ENCODE measurements at regions not wholly inside any gene's neighbourhood (a gene's known extent, or its start where the extent isn't known, plus 50 kb on each side); places are given as distances from the start of the nearest gene placed in this dataset.

DNA sequence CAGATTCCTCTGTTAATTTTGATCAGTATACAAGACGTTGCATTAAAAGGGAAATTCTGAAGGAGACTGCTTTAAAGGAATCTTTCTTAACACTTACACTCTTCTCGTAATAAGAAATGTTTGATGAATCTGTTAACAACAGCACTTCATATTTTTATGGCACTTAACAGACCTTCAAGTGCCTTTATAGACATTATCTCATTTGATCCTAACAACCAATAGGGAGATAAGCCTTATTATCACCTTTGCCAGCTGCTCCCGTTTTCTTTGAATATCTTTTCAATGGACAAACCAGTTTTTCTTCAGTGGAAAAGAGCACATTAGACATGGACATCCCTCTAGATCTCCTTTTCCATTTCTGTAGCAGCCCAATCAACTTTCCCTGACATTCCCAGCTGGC lies 653.0 kb upstream of the FAM98A start:
- Histone ChIP-seq H3K4me3 (ENCODE audit: low read length) (no peak overlapping the region), H3K4me1 (ENCODE audit: low read length) (no peaks in the 10 kb centered on the region), H3K9ac (ENCODE audit: low read length) (no peak overlapping the region), H4K20me1 (ENCODE audit: insufficient read depth, low read length) (no peaks in the 10 kb centered on the region), H3K9me3 (ENCODE audit: insufficient read depth, low read length) (no peaks in the 10 kb centered on the region), H3K79me2 (ENCODE audit: low read length) (no peaks in the 10 kb centered on the region), H3K27me3 (ENCODE audit: low read depth, low read length) (no peaks in the 10 kb centered on the region; the same call in 1 of the 2 replicates), H2AFZ (ENCODE audit: low read depth, low read length) (no peak overlapping the region), H3K36me3 (replicated peaks; ENCODE audit: low read depth, low read length) (no peaks in the 10 kb centered on the region), H3K27ac (ENCODE audit: low read length) (no peak overlapping the region), H3K4me2 (ENCODE audit: low read length) (no peak overlapping the region)
- TF ChIP-seq CTCF (IDR thresholded peaks at IDR 0.05; ENCODE audit: low read depth, low read length) (no peak), EZH2phosphoT487 (IDR thresholded peaks at IDR 0.05; ENCODE audit: low read depth) (no peak)

- Histone ChIP-seq H3K27ac (ENCODE audit: low read length) (no peak overlapping the region), H3K27me3 (ENCODE audit: low read depth, low read length) (no peaks in the 10 kb centered on the region; the same call in 1 of the 2 replicates), H3K4me3 (ENCODE audit: low read length) (no peak overlapping the region), H3K9ac (ENCODE audit: low read length) (no peak overlapping the region), H4K20me1 (ENCODE audit: insufficient read depth, low read length) (no peaks in the 10 kb centered on the region), H3K9me3 (ENCODE audit: insufficient read depth, low read length) (no peaks in the 10 kb centered on the region), H3K36me3 (replicated peaks; ENCODE audit: low read depth, low read length) (no peaks in the 10 kb centered on the region), H2AFZ (ENCODE audit: low read depth, low read length) (no peak overlapping the region), H3K4me2 (ENCODE audit: low read length) (no peak overlapping the region), H3K79me2 (ENCODE audit: low read length) (no peaks in the 10 kb centered on the region), H3K4me1 (ENCODE audit: low read length) (no peaks in the 10 kb centered on the region)
- TF ChIP-seq EZH2phosphoT487 (IDR thresholded peaks at IDR 0.05; ENCODE audit: low read depth), result no peak
- TF ChIP-seq CTCF (IDR thresholded peaks at IDR 0.05; ENCODE audit: low read depth, low read length), result no peak
Measured at GRCh38 chr2:34251578-34251977, 652.5 kb upstream of the FAM98A start.

GRCh38 chr2:34244195-34244594 lies 645.1 kb upstream of the FAM98A start:
- no peak for TF ChIP-seq EZH2phosphoT487 (IDR thresholded peaks at IDR 0.05; ENCODE audit: low read depth)
- TF ChIP-seq CTCF (IDR thresholded peaks at IDR 0.05; ENCODE audit: low read depth, low read length), result no peak

DNA sequence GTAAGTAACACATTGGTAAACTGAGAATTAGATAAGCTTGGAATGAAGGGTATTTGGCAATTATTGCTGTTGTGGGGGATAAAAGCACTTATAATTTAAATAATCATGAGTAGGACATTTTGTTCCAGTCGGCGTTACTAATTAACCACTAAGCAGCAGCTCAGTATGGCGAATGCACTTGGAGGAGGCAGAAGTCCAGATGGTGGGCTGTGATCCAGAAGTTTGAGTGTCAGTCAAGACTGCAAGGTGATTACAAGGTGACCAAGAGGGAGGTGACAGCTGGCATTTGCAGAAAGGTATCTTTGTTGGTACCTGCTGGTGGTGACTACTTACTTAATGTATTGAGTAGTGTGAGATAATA lies 643.6 kb upstream of the FAM98A start:
- Histone ChIP-seq H3K4me1 (ENCODE audit: low read length) (no peaks in the 10 kb centered on the region), H3K4me2 (ENCODE audit: low read length) (no peak overlapping the region), H3K4me3 (ENCODE audit: low read length) (no peak overlapping the region), H3K36me3 (replicated peaks; ENCODE audit: low read depth, low read length) (no peaks in the 10 kb centered on the region), H2AFZ (ENCODE audit: low read depth, low read length) (no peak overlapping the region), H3K27ac (ENCODE audit: low read length) (no peak overlapping the region), H3K9me3 (ENCODE audit: insufficient read depth, low read length) (no peaks in the 10 kb centered on the region), H3K27me3 (ENCODE audit: low read depth, low read length) (no peaks in the 10 kb centered on the region), H4K20me1 (ENCODE audit: insufficient read depth, low read length) (no peaks in the 10 kb centered on the region), H3K79me2 (ENCODE audit: low read length) (no peaks in the 10 kb centered on the region), H3K9ac (ENCODE audit: low read length) (no peak overlapping the region)
- TF ChIP-seq CTCF (IDR thresholded peaks at IDR 0.05; ENCODE audit: low read depth, low read length) (no peak), EZH2phosphoT487 (IDR thresholded peaks at IDR 0.05; ENCODE audit: low read depth) (no peak)

More at GRCh38 chr2:34244195-34244594, 645.1 kb upstream of the FAM98A start:
- no peaks in the 10 kb centered on the region for H3K27me3 ChIP-seq (ENCODE audit: low read depth, low read length)
- no peaks in the 10 kb centered on the region for H3K79me2 ChIP-seq (ENCODE audit: low read length)
- H2AFZ ChIP-seq (ENCODE audit: low read depth, low read length), result no peak overlapping the region
- no peaks in the 10 kb centered on the region for H3K36me3 ChIP-seq (replicated peaks; ENCODE audit: low read depth, low read length)
- H4K20me1 ChIP-seq (ENCODE audit: insufficient read depth, low read length), result no peaks in the 10 kb centered on the region
- no peak overlapping the region for H3K4me2 ChIP-seq (ENCODE audit: low read length)
- no peaks in the 10 kb centered on the region for H3K9me3 ChIP-seq (ENCODE audit: insufficient read depth, low read length)
- no peak overlapping the region for H3K27ac ChIP-seq (ENCODE audit: low read length)
- H3K9ac ChIP-seq (ENCODE audit: low read length), result no peak overlapping the region
- H3K4me1 ChIP-seq (ENCODE audit: low read length), result no peaks in the 10 kb centered on the region
- H3K4me3 ChIP-seq (ENCODE audit: low read length), result no peak overlapping the region

Measured in OCI-LY3 (cell line).